Subcutaneous abdominal adipose tissue (tissue), 5 donors: ENCODE measurements at regions not wholly inside any gene's neighbourhood (a gene's known extent, or its start where the extent isn't known, plus 50 kb on each side); places are given as distances from the start of the nearest gene placed in this dataset.

ENCODE experiments used
- H3K27ac ChIP-seq: one replicate; pipeline ENCODE4 v1.7.0; 2013; ENCODE audit warnings: low read depth, mild to moderate bottlenecking, inconsistent platforms, low read length, moderate library complexity
- H3K27me3 ChIP-seq, 5 donors: one replicate each; pipeline ENCODE4 v1.7.0; 2013; ENCODE audit warnings: low read length in 5 of 5, inconsistent platforms in 1 of 5; ENCODE audit not compliant: control insufficient read depth in 5 of 5, insufficient read depth in 4 of 5
- H3K36me3 ChIP-seq, 5 donors: one replicate each; pipeline ENCODE4 v1.7.0; 2013; ENCODE audit warnings: low read length in 5 of 5; ENCODE audit not compliant: control insufficient read depth in 5 of 5, insufficient read depth in 5 of 5
- H3K4me1 ChIP-seq, 5 donors: one replicate each; pipeline ENCODE4 v1.7.0; 2013; ENCODE audit warnings: low read length in 5 of 5, mild to moderate bottlenecking in 3 of 5, moderate library complexity in 1 of 5; ENCODE audit not compliant: control insufficient read depth in 5 of 5, insufficient read depth in 5 of 5
- H3K4me3 ChIP-seq, 5 donors: one replicate each; pipeline ENCODE4 v1.7.0; 2013; ENCODE audit warnings: low read length in 5 of 5, low read depth in 1 of 5
- H3K9ac ChIP-seq, 5 donors: one replicate each; pipeline ENCODE4 v1.7.0; 2013; ENCODE audit warnings: low read length in 5 of 5, mild to moderate bottlenecking in 4 of 5, moderate library complexity in 3 of 5
- H3K9me3 ChIP-seq, 5 donors: one replicate each; pipeline ENCODE4 v1.7.0; 2013; ENCODE audit warnings: low read length in 5 of 5; ENCODE audit not compliant: control insufficient read depth in 5 of 5
- donor health status: healthy.
- donor health status: healthy.
- donor health status: healthy.
- donor health status: healthy.
- donor health status: healthy.

DNA sequence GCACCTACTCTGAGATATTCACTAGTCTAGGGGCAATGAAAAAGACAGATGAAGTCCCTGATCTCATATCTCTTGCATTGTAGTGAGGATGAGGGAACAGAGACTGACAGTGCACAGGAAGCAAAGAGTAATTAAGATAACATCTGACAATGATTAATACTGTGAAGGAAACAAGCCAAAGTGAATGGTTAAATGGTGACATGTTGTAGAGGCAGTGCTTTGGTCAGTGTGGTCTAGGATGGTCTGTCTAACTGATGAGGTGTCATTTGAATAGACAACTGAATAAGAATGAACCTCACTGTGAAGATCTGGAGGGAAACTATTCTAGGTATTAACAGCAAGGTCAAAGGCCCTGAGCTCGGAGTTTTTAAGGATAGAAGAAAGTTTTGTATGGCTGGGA, 333.3 kb upstream of the GRIA1 start:
- H3K27ac ChIP-seq, result no peak overlapping the region
- H3K27me3 ChIP-seq, result no peaks in the 10 kb centered on the region
- no peak overlapping the region for H3K4me3 ChIP-seq
- H3K36me3 ChIP-seq, result no peaks in the 10 kb centered on the region
- no peaks in the 10 kb centered on the region for H3K4me1 ChIP-seq
- H3K9me3 ChIP-seq, result no peaks in the 10 kb centered on the region
- no peak overlapping the region for H3K9ac ChIP-seq

DNA sequence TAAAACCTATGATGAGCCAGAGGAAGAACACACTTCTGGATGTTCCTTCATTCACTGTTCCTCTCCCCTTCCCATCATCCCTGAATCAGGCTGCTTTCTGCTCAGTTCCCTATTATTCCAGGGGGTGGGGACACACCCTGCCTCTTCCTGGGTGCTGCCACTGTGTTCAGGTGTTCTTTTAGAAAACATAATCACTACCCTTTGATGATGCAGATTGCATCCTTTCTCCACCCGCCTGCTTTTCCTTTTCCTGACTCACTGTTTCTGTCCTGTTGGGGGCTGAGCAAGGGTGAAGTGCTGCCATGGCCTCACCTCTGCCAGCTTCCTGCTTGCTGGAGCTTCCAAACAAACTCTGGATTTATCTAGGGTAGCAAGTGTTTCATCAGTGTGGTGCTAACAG, 331.9 kb upstream of the GRIA1 start:
- no peaks in the 10 kb centered on the region for H3K9me3 ChIP-seq
- no peaks in the 10 kb centered on the region for H3K27me3 ChIP-seq

DNA sequence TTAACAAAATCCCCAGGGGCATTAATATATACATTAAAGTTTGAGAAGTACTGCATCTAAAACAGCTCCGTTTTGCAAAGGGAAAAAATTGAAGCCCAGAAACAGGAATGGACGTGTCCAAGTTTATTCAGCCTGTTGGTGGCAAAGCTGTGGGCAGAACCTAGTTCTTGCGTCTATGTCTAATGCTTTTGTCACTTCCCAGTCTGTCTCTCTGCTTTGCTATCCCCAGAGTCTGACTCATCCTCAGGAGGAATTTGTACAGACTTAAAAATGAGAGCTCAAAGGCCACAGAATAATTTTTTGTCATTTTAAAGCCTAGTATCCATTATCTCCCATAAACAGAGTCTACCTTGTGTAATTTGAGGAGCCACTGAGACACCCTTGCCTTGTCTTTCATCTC, 330.9 kb upstream of the GRIA1 start:
- Histone ChIP-seq H3K4me3 (no peak overlapping the region), H3K4me1 (no peaks in the 10 kb centered on the region), H3K27me3 (no peaks in the 10 kb centered on the region), H3K9me3 (no peaks in the 10 kb centered on the region), H3K27ac (no peak overlapping the region), H3K36me3 (no peaks in the 10 kb centered on the region), H3K9ac (no peak overlapping the region)

More for the DNA sequence above, 331.9 kb upstream of the GRIA1 start:
- no peak overlapping the region for H3K4me3 ChIP-seq
- no peak overlapping the region for H3K27ac ChIP-seq
- H3K9ac ChIP-seq, result no peak overlapping the region
- no peaks in the 10 kb centered on the region for H3K4me1 ChIP-seq
- no peaks in the 10 kb centered on the region for H3K36me3 ChIP-seq

DNA sequence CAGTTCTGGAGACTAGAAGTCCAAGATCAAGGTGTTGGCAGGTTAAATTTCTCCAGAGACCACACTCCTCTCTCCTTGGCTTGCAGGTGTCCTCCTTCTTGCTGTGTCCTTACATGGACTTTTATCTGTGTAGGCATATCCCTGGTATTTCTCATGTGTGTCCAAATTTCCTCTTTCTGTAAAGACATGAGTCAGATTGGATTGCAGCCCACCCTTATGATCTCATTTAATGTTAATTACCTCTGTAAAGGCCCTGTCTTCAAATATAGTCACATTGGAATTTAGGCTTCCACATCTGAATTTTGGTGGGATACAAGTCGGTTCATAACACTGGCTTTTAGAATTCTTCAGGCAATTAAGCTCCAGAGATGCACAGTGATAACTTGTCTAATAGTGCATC, 322.2 kb upstream of the GRIA1 start:
- no peak overlapping the region for H3K9ac ChIP-seq
- no peaks in the 10 kb centered on the region for H3K36me3 ChIP-seq
- no peak overlapping the region for H3K4me3 ChIP-seq
- no peaks in the 10 kb centered on the region for H3K4me1 ChIP-seq
- no peaks in the 10 kb centered on the region for H3K9me3 ChIP-seq
- H3K27me3 ChIP-seq, result no peaks in the 10 kb centered on the region
- H3K27ac ChIP-seq, result no peak overlapping the region

DNA sequence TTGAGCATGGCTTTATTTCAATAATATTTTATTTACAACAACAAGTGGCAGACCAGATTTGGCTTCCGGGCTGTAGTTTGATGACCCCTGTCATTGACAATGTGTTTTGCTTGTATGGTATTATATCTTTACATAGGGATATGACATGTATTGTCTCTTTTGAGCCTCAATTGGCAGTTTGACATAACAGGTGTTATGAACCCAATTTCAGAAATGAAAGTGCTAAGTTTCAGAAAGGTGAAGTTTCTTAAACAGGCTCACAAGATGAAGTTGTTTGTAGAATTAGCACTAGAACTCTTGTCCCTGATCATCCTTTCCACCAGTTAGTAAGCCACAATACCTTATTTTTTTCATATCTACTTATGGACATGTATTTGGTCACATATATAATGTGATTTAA, 303.0 kb upstream of the GRIA1 start:
- Histone ChIP-seq H3K36me3 (no peaks in the 10 kb centered on the region), H3K4me3 (no peak overlapping the region), H3K9me3 (no peaks in the 10 kb centered on the region), H3K27me3 (no peaks in the 10 kb centered on the region), H3K4me1 (no peaks in the 10 kb centered on the region), H3K27ac (no peak overlapping the region), H3K9ac (no peak overlapping the region)

- Histone ChIP-seq H3K9me3 (no peaks in the 10 kb centered on the region), H3K9ac (no peak overlapping the region), H3K27ac (no peak overlapping the region), H3K36me3 (no peaks in the 10 kb centered on the region), H3K4me3 (no peak overlapping the region), H3K27me3 (no peaks in the 10 kb centered on the region), H3K4me1 (no peaks in the 10 kb centered on the region)
These were observed 284.1 kb upstream of the GRIA1 start for GRCh38 chr5:153206361-153206760.

DNA sequence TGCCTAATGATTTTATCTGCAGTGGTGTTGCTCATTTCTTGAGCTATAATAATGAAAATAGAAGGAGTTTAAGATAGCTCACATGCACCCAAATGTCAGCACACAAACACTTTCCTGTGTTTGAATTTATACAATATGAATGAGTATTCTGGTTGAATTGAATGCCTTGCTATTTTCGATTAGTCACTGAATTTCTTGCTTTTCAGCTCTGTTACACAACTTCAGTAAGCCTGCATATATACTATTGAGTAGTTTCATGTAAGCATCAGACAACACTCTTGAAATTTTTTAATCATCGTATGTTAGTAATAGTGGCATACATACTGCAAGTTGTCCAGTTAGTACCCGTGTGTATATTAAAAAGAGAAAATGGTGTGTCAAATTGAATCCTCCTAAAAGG, 281.5 kb upstream of the GRIA1 start:
- H3K9me3 ChIP-seq, result no peaks in the 10 kb centered on the region
- no peak overlapping the region for H3K9ac ChIP-seq
- H3K4me1 ChIP-seq, result no peaks in the 10 kb centered on the region
- H3K27me3 ChIP-seq, result no peaks in the 10 kb centered on the region
- H3K27ac ChIP-seq, result no peak overlapping the region
- H3K36me3 ChIP-seq, result no peaks in the 10 kb centered on the region
- H3K4me3 ChIP-seq, result no peak overlapping the region

GRCh38 chr5:153209687-153210086, 280.8 kb upstream of the GRIA1 start:
- H3K9me3 ChIP-seq, result no peaks in the 10 kb centered on the region
- no peak overlapping the region for H3K27ac ChIP-seq
- H3K9ac ChIP-seq, result no peak overlapping the region
- no peak overlapping the region for H3K4me3 ChIP-seq
- no peaks in the 10 kb centered on the region for H3K36me3 ChIP-seq
- no peaks in the 10 kb centered on the region for H3K4me1 ChIP-seq
- no peaks in the 10 kb centered on the region for H3K27me3 ChIP-seq

- no peak overlapping the region for H3K4me3 ChIP-seq
- H3K36me3 ChIP-seq, result no peaks in the 10 kb centered on the region
- H3K27ac ChIP-seq, result no peak overlapping the region
- no peaks in the 10 kb centered on the region for H3K4me1 ChIP-seq
- H3K9me3 ChIP-seq, result no peaks in the 10 kb centered on the region
- no peaks in the 10 kb centered on the region for H3K27me3 ChIP-seq
- H3K9ac ChIP-seq, result no peak overlapping the region
These were observed 279.4 kb upstream of the GRIA1 start for GRCh38 chr5:153211076-153211475.

DNA sequence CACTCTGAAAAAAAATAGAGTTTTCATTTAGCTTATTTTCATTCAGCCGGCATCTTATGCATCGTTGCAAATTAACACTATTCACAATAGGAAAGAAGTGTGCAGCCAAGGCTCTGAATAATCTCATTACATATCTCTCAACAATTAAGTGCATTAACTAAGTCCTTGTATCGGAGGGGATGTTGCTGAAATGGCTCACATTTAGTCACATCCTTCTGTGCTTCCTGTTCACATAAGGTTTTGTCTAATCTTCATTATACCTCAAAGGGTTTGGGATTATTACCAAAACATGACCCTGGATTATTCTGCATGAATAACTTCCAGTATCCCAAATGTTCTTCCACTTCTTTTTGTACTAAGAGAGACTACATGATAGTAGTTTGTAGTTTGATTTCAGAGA, 278.0 kb upstream of the GRIA1 start:
- H3K27me3 ChIP-seq, result no peaks in the 10 kb centered on the region
- H3K9me3 ChIP-seq, result no peaks in the 10 kb centered on the region
- H3K27ac ChIP-seq, result no peak overlapping the region
- no peaks in the 10 kb centered on the region for H3K36me3 ChIP-seq
- no peak overlapping the region for H3K9ac ChIP-seq
- H3K4me3 ChIP-seq, result no peak overlapping the region
- H3K4me1 ChIP-seq, result no peaks in the 10 kb centered on the region

DNA sequence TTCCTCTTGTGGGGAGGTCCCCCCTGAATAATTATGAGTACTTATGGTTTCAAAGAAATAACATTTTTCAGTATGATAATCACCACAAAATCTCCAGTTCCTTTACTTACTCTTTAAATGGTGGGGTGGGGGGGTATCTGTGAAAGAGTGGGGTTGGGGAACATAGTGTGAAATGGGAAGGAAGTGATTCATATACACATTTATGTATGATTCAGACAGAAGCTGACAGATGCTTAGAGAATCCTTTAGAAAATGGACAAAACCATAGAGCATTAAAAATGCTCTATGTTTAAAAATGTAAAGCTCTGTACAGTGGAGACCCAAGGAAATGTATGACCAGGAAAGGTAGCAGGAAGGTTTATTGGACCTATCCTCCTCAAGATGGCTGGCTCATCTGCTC, 267.5 kb upstream of the GRIA1 start:
- H3K9ac ChIP-seq, result no peak overlapping the region
- H3K27me3 ChIP-seq, result no peaks in the 10 kb centered on the region
- no peaks in the 10 kb centered on the region for H3K36me3 ChIP-seq
- no peak overlapping the region for H3K27ac ChIP-seq
- peaks cover 0 to 5% (median 0%) of the 10 kb centered on the region in 5 donors for H3K9me3 ChIP-seq
- H3K4me3 ChIP-seq, result no peak overlapping the region
- no peaks in the 10 kb centered on the region for H3K4me1 ChIP-seq
